ENCODE measurements at regions not wholly inside any gene's neighbourhood (a gene's known extent, or its start where the extent isn't known, plus 50 kb on each side); places are given as distances from the start of the nearest gene placed in this dataset.

DNA sequence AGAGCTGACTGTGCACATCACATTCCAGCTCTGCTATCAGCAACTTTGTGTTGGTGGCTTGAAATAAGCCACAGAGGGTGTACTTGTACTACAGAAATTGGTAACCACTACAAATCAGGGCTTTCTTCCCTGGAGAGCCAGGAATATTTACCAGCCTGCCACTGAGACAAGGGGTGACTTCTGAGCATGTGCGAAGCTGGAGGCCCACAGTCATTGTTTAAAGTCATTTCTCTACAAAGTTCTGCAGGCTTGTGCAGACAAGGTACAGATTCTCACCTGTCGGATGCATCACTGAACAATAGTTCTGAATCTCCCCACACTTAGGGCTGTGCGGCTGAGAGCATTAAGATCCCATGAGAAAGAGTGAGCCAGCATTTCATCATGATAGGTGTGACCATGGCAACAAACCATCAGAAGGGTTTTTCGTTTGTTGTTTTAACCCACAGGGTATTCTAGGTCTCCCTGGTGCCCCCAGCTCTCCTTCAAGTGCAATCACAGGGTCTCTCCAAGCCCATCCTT is 292.8 kb downstream of the CDC5L start:
- Histone ChIP-seq H3K36me3 (no peaks in the 10 kb centered on the region), H3K4me1 (ENCODE audit: control insufficient read depth in 1 of 2, low read depth in 2 of 2) (no peaks in the 10 kb centered on the region), H3K27me3 (replicated peaks; ENCODE audit: insufficient read depth) (no peaks in the 10 kb centered on the region), H3K9me3 (no peaks in the 10 kb centered on the region), H3K4me3 (no peak overlapping the region), H3K27ac (no peak overlapping the region)
- ATAC-seq (ENCODE audit: insufficient number of reproducible peaks, low FRiP score, low read depth) (no peak), DNase-seq (ENCODE audit: low spot score) (no peak)
- TF ChIP-seq, protein P1, sequence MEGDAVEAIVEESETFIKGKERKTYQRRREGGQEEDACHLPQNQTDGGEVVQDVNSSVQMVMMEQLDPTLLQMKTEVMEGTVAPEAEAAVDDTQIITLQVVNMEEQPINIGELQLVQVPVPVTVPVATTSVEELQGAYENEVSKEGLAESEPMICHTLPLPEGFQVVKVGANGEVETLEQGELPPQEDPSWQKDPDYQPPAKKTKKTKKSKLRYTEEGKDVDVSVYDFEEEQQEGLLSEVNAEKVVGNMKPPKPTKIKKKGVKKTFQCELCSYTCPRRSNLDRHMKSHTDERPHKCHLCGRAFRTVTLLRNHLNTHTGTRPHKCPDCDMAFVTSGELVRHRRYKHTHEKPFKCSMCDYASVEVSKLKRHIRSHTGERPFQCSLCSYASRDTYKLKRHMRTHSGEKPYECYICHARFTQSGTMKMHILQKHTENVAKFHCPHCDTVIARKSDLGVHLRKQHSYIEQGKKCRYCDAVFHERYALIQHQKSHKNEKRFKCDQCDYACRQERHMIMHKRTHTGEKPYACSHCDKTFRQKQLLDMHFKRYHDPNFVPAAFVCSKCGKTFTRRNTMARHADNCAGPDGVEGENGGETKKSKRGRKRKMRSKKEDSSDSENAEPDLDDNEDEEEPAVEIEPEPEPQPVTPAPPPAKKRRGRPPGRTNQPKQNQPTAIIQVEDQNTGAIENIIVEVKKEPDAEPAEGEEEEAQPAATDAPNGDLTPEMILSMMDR (IDR thresholded peaks at IDR 0.05): no peak

DNA sequence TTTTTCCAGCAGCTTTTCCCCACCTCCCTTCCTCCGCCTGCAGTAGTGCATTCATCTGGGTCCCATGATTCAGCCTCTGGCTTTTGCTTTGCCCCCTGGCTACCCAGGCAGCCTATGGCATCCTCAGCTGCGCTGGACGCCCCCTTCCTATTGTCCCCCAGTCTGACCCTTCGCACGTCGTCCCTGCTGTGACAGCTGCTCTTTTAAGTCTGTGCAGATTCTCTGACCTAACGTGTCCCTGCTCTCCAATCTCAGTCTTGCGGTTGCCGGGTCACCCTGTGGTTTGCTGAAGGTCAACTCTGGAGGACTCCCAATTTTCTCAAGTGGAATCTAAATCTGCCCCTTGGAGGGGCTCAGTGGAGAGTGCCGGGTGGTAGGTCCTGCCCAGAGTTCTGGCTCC is 294.3 kb downstream of the CDC5L start:
- H3K4me1 ChIP-seq (ENCODE audit: control insufficient read depth in 1 of 2, low read depth in 2 of 2): no peaks in the 10 kb centered on the region
- H3K27ac ChIP-seq: no peak overlapping the region
- TF ChIP-seq, protein P1 (IDR thresholded peaks at IDR 0.05): no peak
- no peak overlapping the region for H3K4me3 ChIP-seq
- no peaks in the 10 kb centered on the region for H3K36me3 ChIP-seq
- no peaks in the 10 kb centered on the region for H3K9me3 ChIP-seq
- ATAC-seq (ENCODE audit: insufficient number of reproducible peaks, low FRiP score, low read depth) (no peak), DNase-seq (ENCODE audit: low spot score) (no peak)
- H3K27me3 ChIP-seq (replicated peaks; ENCODE audit: insufficient read depth): no peaks in the 10 kb centered on the region

DNA sequence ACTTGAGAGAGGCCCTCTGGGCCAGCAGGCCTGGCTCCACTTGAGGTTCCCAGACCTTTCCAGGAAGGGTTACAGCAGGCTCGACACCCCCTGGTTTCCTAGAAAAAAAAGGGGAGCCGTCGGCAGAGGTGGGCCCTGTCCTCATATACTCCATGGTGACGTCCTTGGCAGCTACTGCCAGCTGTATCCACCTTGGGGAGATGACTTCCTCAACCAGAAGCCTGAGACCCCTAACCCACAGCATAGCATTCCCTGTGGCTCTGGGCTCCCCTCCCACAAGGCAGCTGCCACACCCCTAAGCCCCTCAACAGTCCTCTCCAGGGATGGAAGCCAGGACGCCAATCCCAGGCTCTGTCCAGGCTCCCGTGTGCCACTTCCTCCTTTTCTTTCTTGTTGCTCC is 294.8 kb downstream of the CDC5L start:
- DNase-seq (ENCODE audit: low spot score) (no peak), ATAC-seq (ENCODE audit: insufficient number of reproducible peaks, low FRiP score, low read depth) (no peak)
- H3K9me3 ChIP-seq: peaks cover under 1% of the 10 kb centered on the region
- H3K27me3 ChIP-seq (replicated peaks; ENCODE audit: insufficient read depth): no peaks in the 10 kb centered on the region
- TF ChIP-seq, protein P1 (IDR thresholded peaks at IDR 0.05): no peak
- H3K4me3 ChIP-seq: no peak overlapping the region
- H3K4me1 ChIP-seq (ENCODE audit: control insufficient read depth in 1 of 2, low read depth in 2 of 2): no peaks in the 10 kb centered on the region
- H3K27ac ChIP-seq: no peak overlapping the region
- no peaks in the 10 kb centered on the region for H3K36me3 ChIP-seq

DNA sequence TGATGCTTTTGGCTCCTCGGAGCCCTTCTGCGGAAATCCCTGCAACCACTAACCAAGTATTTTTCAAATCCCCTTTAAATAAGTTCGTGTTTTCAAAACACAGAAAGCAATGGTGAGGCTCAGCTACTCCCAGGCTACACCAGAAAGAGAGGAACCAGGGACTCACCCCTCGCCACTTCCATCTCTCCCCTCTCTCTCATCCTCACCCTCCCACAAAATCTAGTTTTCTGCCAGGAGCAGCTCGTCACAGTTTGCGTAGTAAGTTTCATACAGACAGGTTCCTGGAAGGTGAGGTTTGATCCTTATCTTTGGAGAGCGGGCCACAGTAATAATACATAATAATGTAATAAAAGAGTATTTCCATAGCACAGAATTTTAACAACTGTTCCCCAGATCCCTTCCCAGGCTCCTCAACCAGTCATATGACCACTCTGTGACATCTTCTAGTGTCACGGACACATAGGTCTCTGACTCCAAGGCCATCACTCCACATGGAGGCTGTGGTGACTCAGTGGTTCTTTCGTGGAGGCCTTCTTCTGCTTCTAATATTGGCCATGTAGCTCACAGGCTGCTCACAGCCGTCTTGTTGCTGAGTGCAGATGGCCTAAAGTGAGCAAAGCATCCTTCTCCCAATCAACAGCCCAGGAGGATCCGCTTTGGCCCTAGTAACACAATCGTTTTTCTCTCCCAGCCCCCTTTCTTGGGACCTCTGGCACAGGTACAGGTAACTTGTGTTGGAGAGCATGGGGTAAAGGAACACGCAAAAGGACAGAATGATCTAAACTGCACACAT is 295.7 kb downstream of the CDC5L start:
- H3K9me3 ChIP-seq: peaks cover 5% of the 10 kb centered on the region
- H3K4me1 ChIP-seq (ENCODE audit: control insufficient read depth in 1 of 2, low read depth in 2 of 2): no peaks in the 10 kb centered on the region
- DNase-seq (ENCODE audit: low spot score) (no peak), ATAC-seq (ENCODE audit: insufficient number of reproducible peaks, low FRiP score, low read depth) (no peak)
- no peak overlapping the region for H3K27ac ChIP-seq
- no peak overlapping the region for H3K4me3 ChIP-seq
- no peaks in the 10 kb centered on the region for H3K27me3 ChIP-seq (replicated peaks; ENCODE audit: insufficient read depth)
- TF ChIP-seq, protein P1 (IDR thresholded peaks at IDR 0.05): no peak
- no peaks in the 10 kb centered on the region for H3K36me3 ChIP-seq

DNA sequence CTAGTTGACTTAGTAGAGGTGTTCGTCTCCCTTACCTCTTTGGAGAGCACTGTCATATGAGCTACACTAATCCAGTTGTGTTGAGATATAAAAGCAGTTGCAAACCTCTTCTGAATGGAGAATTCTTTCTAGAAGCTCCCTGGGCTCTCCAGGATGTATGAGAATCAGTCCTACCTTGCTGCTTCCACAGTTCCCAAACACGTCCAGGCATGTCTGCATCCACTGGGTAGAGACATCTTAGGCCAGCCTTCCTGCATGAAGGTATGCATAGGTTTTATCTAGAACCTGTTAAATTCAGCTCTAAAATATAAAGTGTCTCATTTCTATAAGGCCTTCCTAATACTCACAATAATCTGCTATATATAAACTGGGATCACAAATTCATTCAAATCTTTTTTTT is 297.7 kb downstream of the CDC5L start:
- Histone ChIP-seq H3K27me3 (replicated peaks; ENCODE audit: insufficient read depth) (no peaks in the 10 kb centered on the region), H3K4me1 (ENCODE audit: control insufficient read depth in 1 of 2, low read depth in 2 of 2) (no peaks in the 10 kb centered on the region), H3K36me3 (no peaks in the 10 kb centered on the region), H3K4me3 (no peak overlapping the region), H3K9me3 (peaks cover 5% of the 10 kb centered on the region), H3K27ac (no peak overlapping the region)
- ATAC-seq (ENCODE audit: insufficient number of reproducible peaks, low FRiP score, low read depth): no peak
- DNase-seq (ENCODE audit: low spot score): no peak
- TF ChIP-seq, protein P1 (IDR thresholded peaks at IDR 0.05): no peak

Data from thoracic aorta (tissue), 2 donors.